Large intestine (tissue), 3 donors: ENCODE measurements at regions not wholly inside any gene's neighbourhood (a gene's known extent, or its start where the extent isn't known, plus 50 kb on each side); places are given as distances from the start of the nearest gene placed in this dataset.

Source experiments
- DNase-seq, 2 donors: peaks; one replicate each; pipeline versions ENCODE4 v3.0.0 to v3.0.0-alpha.2; 2013
- H3K27ac ChIP-seq: one replicate; pipeline ENCODE4 v1.5.1; 2013; ENCODE audit warnings: low read length
- H3K27me3 ChIP-seq: 2 replicates; pipeline ENCODE4 v1.6.1; 2013; ENCODE audit warnings: low read length; ENCODE audit not compliant: control insufficient read depth, insufficient read depth
- H3K36me3 ChIP-seq: 2 replicates; pipeline ENCODE4 v1.6.1; 2013; ENCODE audit warnings: low read length; ENCODE audit not compliant: control insufficient read depth, insufficient read depth
- H3K4me1 ChIP-seq: one replicate; pipeline ENCODE4 v1.6.1; 2013; ENCODE audit warnings: low read length; ENCODE audit not compliant: control insufficient read depth, insufficient read depth
- H3K4me3 ChIP-seq: one replicate; pipeline ENCODE4 v1.5.1; 2013; ENCODE audit warnings: low read length
- H3K9me3 ChIP-seq: one replicate; pipeline ENCODE4 v1.6.1; 2013; ENCODE audit warnings: mild to moderate bottlenecking, low read depth, low read length, moderate library complexity; ENCODE audit not compliant: control insufficient read depth
- WGBS: methylation state at CpG from one replicate; pipeline ENCODE4 v1.1.5; 2013; ENCODE audit warnings: low lambda C conversion rate; ENCODE audit not compliant: insufficient coverage; 5-methylcytosine and 5-hydroxymethylcytosine counted together

GRCh38 chr10:81093056-81093455 is 555.4 kb downstream of the SH2D4B start:
- Histone ChIP-seq H3K9me3 (no peaks in the 10 kb centered on the region), H3K27ac (no peak overlapping the region), H3K4me3 (no peak overlapping the region), H3K36me3 (no peaks in the 10 kb centered on the region), H3K4me1 (no peaks in the 10 kb centered on the region), H3K27me3 (no peaks in the 10 kb centered on the region)
- DNase-seq, result no peak
- WGBS, result no CpG with 5 or more reads among the region's 6 CpGs

GRCh38 chr10:81095238-81095637 is 557.5 kb downstream of the SH2D4B start:
- DNase-seq, result no peak
- Histone ChIP-seq H3K4me1 (no peaks in the 10 kb centered on the region), H3K27ac (no peak overlapping the region), H3K27me3 (no peaks in the 10 kb centered on the region), H3K36me3 (no peaks in the 10 kb centered on the region), H3K4me3 (no peak overlapping the region), H3K9me3 (no peaks in the 10 kb centered on the region)
- WGBS, result 92% methylated on average over 2 of the region's 2 CpGs

GRCh38 chr10:81096558-81096957 is 558.9 kb downstream of the SH2D4B start:
- Histone ChIP-seq H3K27ac (no peak overlapping the region), H3K4me1 (no peaks in the 10 kb centered on the region), H3K9me3 (no peaks in the 10 kb centered on the region), H3K36me3 (no peaks in the 10 kb centered on the region), H3K4me3 (no peak overlapping the region), H3K27me3 (no peaks in the 10 kb centered on the region)
- WGBS, result 100% methylated on average over 1 of the region's 1 CpG
- no peak for DNase-seq

- Histone ChIP-seq H3K27me3 (no peaks in the 10 kb centered on the region), H3K4me1 (no peaks in the 10 kb centered on the region), H3K27ac (no peak overlapping the region), H3K9me3 (no peaks in the 10 kb centered on the region), H3K36me3 (no peaks in the 10 kb centered on the region), H3K4me3 (no peak overlapping the region)
- no peak for DNase-seq
Observed at GRCh38 chr10:81101062-81101461, 563.4 kb downstream of the SH2D4B start.

DNA sequence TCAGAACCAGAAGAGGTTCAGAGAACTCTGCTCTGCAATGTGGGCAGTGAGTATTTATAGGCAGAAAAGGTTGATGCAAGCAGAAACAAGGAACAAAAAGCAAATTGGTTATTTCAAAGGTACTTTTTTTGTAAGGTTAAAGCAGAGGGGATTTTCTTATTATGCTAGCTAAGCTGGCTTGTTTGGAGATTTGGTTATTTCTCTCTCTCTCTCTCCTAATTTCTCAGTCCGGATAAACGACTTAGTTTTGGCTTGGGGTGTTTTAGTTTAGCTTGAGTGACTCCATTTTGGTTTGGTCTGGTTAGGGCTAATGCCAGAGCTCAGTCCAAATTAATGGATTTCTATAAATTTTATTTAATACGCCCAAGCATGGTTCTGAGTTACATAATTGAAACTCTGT is 566.8 kb downstream of the SH2D4B start:
- H3K27ac ChIP-seq, result no peak overlapping the region
- H3K36me3 ChIP-seq, result no peaks in the 10 kb centered on the region
- H3K27me3 ChIP-seq, result no peaks in the 10 kb centered on the region
- no peaks in the 10 kb centered on the region for H3K4me1 ChIP-seq
- 100% methylated on average over 1 of the region's 3 CpGs for WGBS
- no peaks in the 10 kb centered on the region for H3K9me3 ChIP-seq
- H3K4me3 ChIP-seq, result no peak overlapping the region
- no peak for DNase-seq

- Histone ChIP-seq H3K27ac (no peak overlapping the region), H3K4me3 (no peak overlapping the region), H3K9me3 (no peaks in the 10 kb centered on the region), H3K27me3 (no peaks in the 10 kb centered on the region), H3K4me1 (no peaks in the 10 kb centered on the region), H3K36me3 (no peaks in the 10 kb centered on the region)
- no CpG with 5 or more reads among the region's 3 CpGs for WGBS
- DNase-seq, result no peak
Observed at GRCh38 chr10:81108516-81109199, 571.0 kb downstream of the SH2D4B start.

DNA sequence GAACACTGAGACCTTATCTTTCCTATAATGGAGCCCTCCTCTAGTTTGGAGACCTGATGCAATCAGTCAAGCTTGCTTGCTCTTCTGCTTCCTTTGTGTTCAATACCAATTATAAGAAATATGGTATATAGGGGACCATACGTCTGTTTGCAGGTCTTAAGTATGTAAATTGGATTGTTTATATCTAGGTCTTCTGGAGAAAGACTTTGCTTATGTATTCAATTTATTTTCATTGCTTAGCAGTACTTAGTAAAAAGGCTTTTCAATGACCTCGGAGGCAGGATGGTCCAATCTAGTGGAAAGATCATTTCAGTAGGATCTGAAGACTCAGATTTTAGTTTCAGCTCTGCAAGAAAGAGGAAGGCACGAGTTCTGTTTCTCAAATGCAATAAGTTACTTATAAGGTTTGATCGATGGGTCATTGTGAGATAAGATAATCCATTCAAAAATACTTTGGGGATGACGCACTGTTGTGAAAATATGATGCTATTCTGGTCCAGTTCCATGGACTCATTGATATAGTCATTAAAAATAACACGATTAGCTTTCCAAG is 571.6 kb downstream of the SH2D4B start:
- H3K27ac ChIP-seq, result no peak overlapping the region
- no peaks in the 10 kb centered on the region for H3K36me3 ChIP-seq
- 47% methylated on average over 2 of the region's 6 CpGs for WGBS
- H3K4me1 ChIP-seq, result no peaks in the 10 kb centered on the region
- no peaks in the 10 kb centered on the region for H3K9me3 ChIP-seq
- no peaks in the 10 kb centered on the region for H3K27me3 ChIP-seq
- no peak overlapping the region for H3K4me3 ChIP-seq
- no peak for DNase-seq

DNA sequence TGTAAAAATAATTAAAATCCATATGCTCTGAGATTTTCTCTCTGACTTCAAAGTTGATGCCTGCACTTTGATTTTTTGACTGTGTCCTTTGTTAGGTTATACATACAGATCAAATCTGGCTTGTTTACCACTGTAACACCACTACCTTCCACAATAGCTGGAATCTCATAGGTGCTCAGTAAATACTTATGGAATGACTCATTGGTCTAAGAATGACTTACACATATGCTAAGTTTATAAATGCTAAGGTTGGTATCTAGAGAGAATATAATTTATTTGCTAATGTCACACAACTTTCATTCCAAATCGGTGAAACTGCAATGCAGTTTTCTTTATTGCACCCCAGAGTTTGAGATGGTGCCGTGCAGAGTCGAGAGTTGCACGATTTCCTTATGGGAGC is 578.5 kb downstream of the SH2D4B start:
- no peak overlapping the region for H3K4me3 ChIP-seq
- WGBS, result 73% methylated on average over 2 of the region's 4 CpGs
- no peaks in the 10 kb centered on the region for H3K36me3 ChIP-seq
- no peaks in the 10 kb centered on the region for H3K4me1 ChIP-seq
- no peaks in the 10 kb centered on the region for H3K9me3 ChIP-seq
- DNase-seq, result no peak
- no peak overlapping the region for H3K27ac ChIP-seq
- no peaks in the 10 kb centered on the region for H3K27me3 ChIP-seq

- DNase-seq, result no peak
- Histone ChIP-seq H3K27me3 (no peaks in the 10 kb centered on the region), H3K4me1 (no peaks in the 10 kb centered on the region), H3K36me3 (no peaks in the 10 kb centered on the region), H3K9me3 (no peaks in the 10 kb centered on the region), H3K27ac (no peak overlapping the region), H3K4me3 (no peak overlapping the region)
Observed at GRCh38 chr10:81116990-81117389, 579.3 kb downstream of the SH2D4B start.

GRCh38 chr10:81127931-81128330 is 590.2 kb downstream of the SH2D4B start:
- WGBS, result 21% methylated on average over 2 of the region's 3 CpGs
- Histone ChIP-seq H3K27me3 (no peaks in the 10 kb centered on the region), H3K27ac (no peak overlapping the region), H3K4me3 (no peak overlapping the region), H3K36me3 (no peaks in the 10 kb centered on the region), H3K4me1 (no peaks in the 10 kb centered on the region), H3K9me3 (no peaks in the 10 kb centered on the region)
- DNase-seq, result no peak

DNA sequence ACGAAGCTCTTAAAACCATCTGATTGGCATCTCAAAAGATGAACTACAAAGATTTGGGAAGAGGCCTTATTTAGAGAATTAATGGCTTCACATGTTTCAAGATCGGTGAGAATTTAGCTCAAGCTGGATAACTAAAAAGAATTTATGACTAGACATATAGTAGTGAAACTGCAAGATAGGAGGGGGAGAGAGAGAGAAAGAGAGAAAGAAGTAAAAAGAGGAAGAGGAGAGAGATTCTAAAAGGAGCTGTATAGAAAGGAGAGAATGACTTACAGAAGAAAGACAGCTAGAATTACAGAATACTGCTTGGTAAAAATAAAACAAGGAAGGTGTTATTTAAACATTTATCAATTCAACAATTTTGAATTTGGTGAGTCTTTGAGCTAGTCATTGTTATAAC is 592.3 kb downstream of the SH2D4B start:
- H3K9me3 ChIP-seq, result no peaks in the 10 kb centered on the region
- no peak overlapping the region for H3K27ac ChIP-seq
- no peak for DNase-seq
- H3K36me3 ChIP-seq, result no peaks in the 10 kb centered on the region
- 95% methylated on average over 2 of the region's 2 CpGs for WGBS
- H3K4me3 ChIP-seq, result no peak overlapping the region
- H3K4me1 ChIP-seq, result no peaks in the 10 kb centered on the region
- H3K27me3 ChIP-seq, result no peaks in the 10 kb centered on the region
